Spleen (tissue), 7 donors: ENCODE measurements at regions not wholly inside any gene's neighbourhood (a gene's known extent, or its start where the extent isn't known, plus 50 kb on each side); places are given as distances from the start of the nearest gene placed in this dataset.

Experiments
- CTCF ChIP-seq, 11 experiments: fragments of 200-600 bp in 7 of 11; fragments of 450-650 bp in 4 of 11; sonication (generic) in 4 of 11; IDR thresholded peaks in 8 of 11; conservative IDR thresholded peaks in 3 of 11; 1 replicate in 7 of 11; 2 replicates in 4 of 11; pipeline versions ENCODE4 v1.4.0 to v1.8.0; 2016 to 2021; ENCODE audit warnings: antibody characterized with exemption in 11 of 11, inconsistent platforms in 4 of 11, mild to moderate bottlenecking in 1 of 11
- POLR2A ChIP-seq, 3 donors: fragments of 450-650 bp; IDR thresholded peaks; one replicate each; pipeline ENCODE4 v1.5.1; 2017; ENCODE audit warnings: antibody characterized with exemption in 3 of 3, mild to moderate bottlenecking in 1 of 3
- donor health status: DM: no; HTN: no; CAD: no; lungs with moderate emphysema.
- donor health status: DM: no; HTN: no; CAD: no.
- donor health status: DM: no; HTN: no; CAD: no.

GRCh38 chr18:10140461-10141282, 226.9 kb downstream of the VAPA start:
- no peak for TF ChIP-seq POLR2A (IDR thresholded peaks at IDR 0.05)
- no peak for TF ChIP-seq CTCF (IDR thresholded peaks at IDR 0.05 in 8 of 11, conservative IDR thresholded peaks at IDR 0.05 in 3 of 11)
